Nephron (organoid): ENCODE measurements at regions not wholly inside any gene's neighbourhood (a gene's known extent, or its start where the extent isn't known, plus 50 kb on each side); places are given as distances from the start of the nearest gene placed in this dataset.

Experiments
- H3K27ac Mint-ChIP-seq, 3 experiments: 2 replicates each; pipeline ENCODE4 v1.8.0; 2020; ENCODE audit warnings: mixed read lengths in 3 of 3, mild to moderate bottlenecking in 2 of 3, moderate library complexity in 1 of 3
- H3K27me3 Mint-ChIP-seq: 2 replicates; pipeline ENCODE4 v1.8.0; 2021; ENCODE audit warnings: low read depth, mild to moderate bottlenecking, moderate library complexity, mixed read lengths
- H3K36me3 Mint-ChIP-seq: 2 replicates; pipeline ENCODE4 v1.8.0; 2020; ENCODE audit warnings: low read depth, mixed read lengths
- H3K4me1 Mint-ChIP-seq: 2 replicates; pipeline ENCODE4 v1.8.0; 2020; ENCODE audit warnings: mixed read lengths
- H3K4me3 Mint-ChIP-seq, 3 experiments: 2 replicates each; pipeline ENCODE4 v1.8.0; 2020; ENCODE audit warnings: mild to moderate bottlenecking in 3 of 3, mixed read lengths in 3 of 3, moderate library complexity in 2 of 3
- H3K9me3 Mint-ChIP-seq: 2 replicates; pipeline ENCODE4 v1.8.0; 2020; ENCODE audit warnings: mixed read lengths
- TF ChIP-seq, protein P1 (sequence below), 3 experiments: fragments of 200-600 bp; sonication (generic); IDR thresholded peaks; one replicate each; pipeline ENCODE4 v1.5.0; 2021; ENCODE audit warnings: antibody characterized with exemption in 3 of 3; ENCODE audit not compliant: unreplicated experiment in 3 of 3

DNA sequence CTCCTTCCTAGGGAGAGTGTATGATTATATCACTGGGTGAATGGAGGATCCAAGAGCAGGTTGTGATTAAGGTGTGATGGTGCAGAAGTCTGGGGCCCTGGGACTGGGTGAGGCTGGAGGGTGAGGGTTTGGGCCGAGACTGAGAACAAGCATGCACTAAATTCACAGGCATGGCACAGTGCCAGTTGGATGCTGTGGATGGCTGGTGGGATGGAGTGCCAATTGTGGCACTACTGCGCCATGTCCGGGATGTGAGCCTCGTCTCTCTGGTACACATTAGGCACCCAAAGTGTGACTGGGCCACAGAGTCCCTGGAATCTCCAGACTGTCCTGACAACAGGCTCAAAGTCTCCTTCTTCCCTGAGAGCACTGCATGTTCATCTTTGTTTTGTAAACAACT, 208.1 kb downstream of the EMX2 start:
- TF ChIP-seq, protein P1, sequence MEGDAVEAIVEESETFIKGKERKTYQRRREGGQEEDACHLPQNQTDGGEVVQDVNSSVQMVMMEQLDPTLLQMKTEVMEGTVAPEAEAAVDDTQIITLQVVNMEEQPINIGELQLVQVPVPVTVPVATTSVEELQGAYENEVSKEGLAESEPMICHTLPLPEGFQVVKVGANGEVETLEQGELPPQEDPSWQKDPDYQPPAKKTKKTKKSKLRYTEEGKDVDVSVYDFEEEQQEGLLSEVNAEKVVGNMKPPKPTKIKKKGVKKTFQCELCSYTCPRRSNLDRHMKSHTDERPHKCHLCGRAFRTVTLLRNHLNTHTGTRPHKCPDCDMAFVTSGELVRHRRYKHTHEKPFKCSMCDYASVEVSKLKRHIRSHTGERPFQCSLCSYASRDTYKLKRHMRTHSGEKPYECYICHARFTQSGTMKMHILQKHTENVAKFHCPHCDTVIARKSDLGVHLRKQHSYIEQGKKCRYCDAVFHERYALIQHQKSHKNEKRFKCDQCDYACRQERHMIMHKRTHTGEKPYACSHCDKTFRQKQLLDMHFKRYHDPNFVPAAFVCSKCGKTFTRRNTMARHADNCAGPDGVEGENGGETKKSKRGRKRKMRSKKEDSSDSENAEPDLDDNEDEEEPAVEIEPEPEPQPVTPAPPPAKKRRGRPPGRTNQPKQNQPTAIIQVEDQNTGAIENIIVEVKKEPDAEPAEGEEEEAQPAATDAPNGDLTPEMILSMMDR (IDR thresholded peaks at IDR 0.05; ENCODE audit: unreplicated experiment in 3 of 3) = no peak
- Mint-ChIP-seq H3K4me1 (no peaks in the 10 kb centered on the region), H3K9me3 (no peaks in the 10 kb centered on the region), H3K27me3 (peaks cover 17% of the 10 kb centered on the region), H3K27ac (no peak overlapping the region), H3K36me3 (no peaks in the 10 kb centered on the region), H3K4me3 (no peak overlapping the region)

DNA sequence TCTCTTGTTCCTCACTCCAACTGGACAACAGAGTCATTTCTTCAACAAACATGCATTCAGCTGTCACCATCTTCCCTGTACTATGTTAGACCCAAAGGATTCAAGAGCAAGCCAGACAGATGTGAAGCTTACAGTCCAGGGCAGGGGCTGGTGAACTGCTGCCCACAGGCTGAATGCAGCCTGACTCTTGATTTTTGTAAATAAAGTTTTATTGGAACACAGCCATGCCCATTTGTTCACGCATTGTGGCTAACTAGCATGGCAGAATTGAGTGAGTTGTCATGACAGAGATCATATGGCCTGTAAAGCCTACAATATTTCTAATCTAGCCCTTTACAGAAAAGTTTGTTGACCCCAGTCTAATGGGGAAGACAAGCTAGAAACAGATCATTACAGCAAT, 208.7 kb downstream of the EMX2 start:
- Mint-ChIP-seq H3K27ac (no peak overlapping the region), H3K4me3 (no peak overlapping the region), H3K4me1 (peaks cover 4% of the 10 kb centered on the region), H3K9me3 (no peaks in the 10 kb centered on the region), H3K27me3 (peaks cover 20% of the 10 kb centered on the region), H3K36me3 (no peaks in the 10 kb centered on the region)
- TF ChIP-seq, protein P1 (IDR thresholded peaks at IDR 0.05; ENCODE audit: unreplicated experiment in 3 of 3) = no peak

DNA sequence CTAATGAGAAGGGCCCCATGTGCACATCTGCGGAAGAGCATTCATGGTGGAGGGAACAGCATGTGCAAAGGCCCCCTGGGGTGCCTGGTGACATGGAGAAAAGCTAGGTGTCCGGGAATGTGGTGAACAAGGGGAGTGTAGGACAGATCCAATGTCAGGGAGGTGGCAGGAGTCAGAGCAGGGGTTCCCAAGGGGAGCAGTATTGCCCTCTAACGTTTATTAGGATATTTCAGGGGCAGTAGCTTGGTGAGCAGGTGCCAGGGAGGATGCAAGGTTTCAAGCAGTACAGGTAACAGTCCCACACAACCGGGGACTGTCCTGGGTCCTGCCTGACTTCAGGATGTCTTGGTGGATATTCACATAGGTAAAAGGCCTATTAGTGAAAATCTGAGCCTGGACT, 209.6 kb downstream of the EMX2 start:
- H3K27ac Mint-ChIP-seq = no peak overlapping the region
- H3K36me3 Mint-ChIP-seq = no peaks in the 10 kb centered on the region
- TF ChIP-seq, protein P1 (IDR thresholded peaks at IDR 0.05; ENCODE audit: unreplicated experiment in 3 of 3) = no peak
- H3K4me1 Mint-ChIP-seq = peaks cover 10% of the 10 kb centered on the region
- H3K27me3 Mint-ChIP-seq = peaks cover 20% of the 10 kb centered on the region
- no peaks in the 10 kb centered on the region for H3K9me3 Mint-ChIP-seq
- no peak overlapping the region for H3K4me3 Mint-ChIP-seq

DNA sequence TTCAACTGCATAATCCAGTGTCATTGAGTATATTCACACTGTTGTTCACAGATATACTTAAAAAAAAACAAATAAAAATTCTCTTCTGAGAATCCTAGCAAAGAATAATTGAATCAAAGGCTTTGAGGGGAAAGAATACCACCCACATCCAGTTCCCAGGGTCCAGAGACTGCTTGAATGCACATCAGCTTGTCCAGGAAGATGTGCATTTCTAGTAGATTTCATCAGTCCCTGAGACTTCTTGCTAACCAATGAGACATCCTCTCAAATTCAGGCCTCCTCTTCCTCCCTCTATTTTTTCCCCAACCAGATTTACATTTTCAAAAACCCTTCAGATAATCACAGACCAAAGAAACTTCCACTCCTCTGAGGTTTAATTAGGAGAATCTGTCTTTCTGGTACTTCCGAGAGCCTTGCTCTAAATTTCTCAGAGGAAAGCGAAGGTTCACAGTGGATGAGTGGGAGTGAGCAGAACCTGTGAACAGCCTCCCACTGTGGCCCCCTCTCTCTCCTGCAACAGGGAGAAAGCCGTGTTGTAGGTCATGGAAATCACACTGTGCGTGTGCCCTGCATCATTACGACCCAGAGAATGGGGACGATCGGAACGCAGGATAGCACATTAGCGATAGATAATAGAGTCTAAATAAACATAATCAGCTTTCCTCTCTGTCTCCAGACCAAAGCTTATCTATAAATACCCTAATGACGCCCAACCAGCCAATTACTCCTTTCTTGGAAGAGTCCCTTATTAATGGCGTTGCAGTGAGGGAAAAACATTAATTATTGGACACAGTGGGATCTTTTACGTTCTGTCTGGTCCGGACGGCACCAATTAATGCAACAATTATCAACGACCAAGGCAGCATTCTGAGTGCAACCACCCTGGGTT, 212.5 kb downstream of the EMX2 start:
- Mint-ChIP-seq H3K27me3 (peaks cover 25% of the 10 kb centered on the region), H3K4me3 (no peak overlapping the region), H3K9me3 (peaks cover 2% of the 10 kb centered on the region), H3K36me3 (no peaks in the 10 kb centered on the region), H3K27ac (no peak overlapping the region), H3K4me1 (peaks cover 16% of the 10 kb centered on the region)
- TF ChIP-seq, protein P1 (IDR thresholded peaks at IDR 0.05; ENCODE audit: unreplicated experiment in 3 of 3) = no peak

DNA sequence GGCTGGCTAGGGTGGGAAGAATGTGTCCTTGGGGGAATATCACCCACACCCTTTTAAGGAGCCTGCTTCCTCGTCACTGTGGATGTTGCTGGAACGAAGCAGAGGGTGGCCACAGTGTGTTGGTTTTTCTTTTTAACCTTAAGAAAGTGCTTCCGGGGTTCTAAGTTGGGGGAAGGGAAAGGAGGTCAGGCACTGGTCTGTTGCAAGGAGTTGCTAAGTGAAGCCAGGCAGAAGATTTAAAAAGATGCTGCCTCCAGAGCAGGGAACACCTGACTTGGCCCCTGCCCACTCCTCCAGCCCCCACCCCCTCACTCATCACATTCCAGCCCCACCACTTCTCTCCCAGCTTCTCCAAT, 213.1 kb downstream of the EMX2 start:
- peaks cover 23% of the 10 kb centered on the region for H3K27me3 Mint-ChIP-seq
- no peak overlapping the region for H3K4me3 Mint-ChIP-seq
- H3K4me1 Mint-ChIP-seq = peaks cover 16% of the 10 kb centered on the region
- TF ChIP-seq, protein P1 (IDR thresholded peaks at IDR 0.05; ENCODE audit: unreplicated experiment in 3 of 3) = no peak
- H3K27ac Mint-ChIP-seq = no peak overlapping the region
- H3K9me3 Mint-ChIP-seq = peaks cover 2% of the 10 kb centered on the region
- H3K36me3 Mint-ChIP-seq = no peaks in the 10 kb centered on the region
